ENCODE measurements at regions not wholly inside any gene's neighbourhood (a gene's known extent, or its start where the extent isn't known, plus 50 kb on each side); places are given as distances from the start of the nearest gene placed in this dataset.

DNA sequence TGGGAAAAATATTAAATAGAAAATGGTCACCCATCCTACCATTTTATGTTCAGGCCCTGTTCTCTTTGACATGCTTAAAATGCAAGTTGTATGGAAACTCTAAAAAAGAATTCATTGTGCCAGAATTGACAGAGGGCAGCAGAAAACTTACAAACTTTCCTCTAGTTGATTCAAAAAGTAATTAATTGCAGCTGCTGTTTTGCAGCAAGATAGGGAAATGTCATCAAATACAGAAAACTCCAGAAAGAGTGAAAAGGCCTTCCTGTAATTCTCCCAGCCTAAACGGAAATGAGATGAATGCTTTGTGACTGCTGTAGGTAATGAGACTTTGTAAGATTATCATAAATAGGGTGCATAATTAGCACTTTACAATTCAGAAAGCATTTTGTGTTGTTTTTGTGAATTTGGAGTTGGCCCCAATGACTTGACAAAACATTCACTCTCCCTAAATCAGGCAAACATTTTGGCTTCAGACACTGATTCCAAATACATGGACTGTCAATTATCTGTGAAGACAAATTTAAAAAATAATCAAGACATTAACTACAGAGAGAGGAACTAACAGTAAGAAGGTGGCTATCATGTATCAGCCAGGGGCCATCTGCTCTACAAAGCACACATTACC, 861.8 kb downstream of the SQOR start:
- TF ChIP-seq POLR2A (IDR thresholded peaks at IDR 0.05; ENCODE audit: borderline replicate concordance, extremely low read depth, insufficient read depth, insufficient read length): no peak
- TF ChIP-seq, protein P1, sequence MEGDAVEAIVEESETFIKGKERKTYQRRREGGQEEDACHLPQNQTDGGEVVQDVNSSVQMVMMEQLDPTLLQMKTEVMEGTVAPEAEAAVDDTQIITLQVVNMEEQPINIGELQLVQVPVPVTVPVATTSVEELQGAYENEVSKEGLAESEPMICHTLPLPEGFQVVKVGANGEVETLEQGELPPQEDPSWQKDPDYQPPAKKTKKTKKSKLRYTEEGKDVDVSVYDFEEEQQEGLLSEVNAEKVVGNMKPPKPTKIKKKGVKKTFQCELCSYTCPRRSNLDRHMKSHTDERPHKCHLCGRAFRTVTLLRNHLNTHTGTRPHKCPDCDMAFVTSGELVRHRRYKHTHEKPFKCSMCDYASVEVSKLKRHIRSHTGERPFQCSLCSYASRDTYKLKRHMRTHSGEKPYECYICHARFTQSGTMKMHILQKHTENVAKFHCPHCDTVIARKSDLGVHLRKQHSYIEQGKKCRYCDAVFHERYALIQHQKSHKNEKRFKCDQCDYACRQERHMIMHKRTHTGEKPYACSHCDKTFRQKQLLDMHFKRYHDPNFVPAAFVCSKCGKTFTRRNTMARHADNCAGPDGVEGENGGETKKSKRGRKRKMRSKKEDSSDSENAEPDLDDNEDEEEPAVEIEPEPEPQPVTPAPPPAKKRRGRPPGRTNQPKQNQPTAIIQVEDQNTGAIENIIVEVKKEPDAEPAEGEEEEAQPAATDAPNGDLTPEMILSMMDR (IDR thresholded peaks at IDR 0.05 in 2 of 3, conservative IDR thresholded peaks at IDR 0.05 in 1 of 3; ENCODE audit: borderline replicate concordance in 1 of 3, insufficient read depth in 1 of 3, low read depth in 2 of 3, low read length in 2 of 3): no peak
- TF ChIP-seq POLR2AphosphoS5 (IDR thresholded peaks at IDR 0.05; ENCODE audit: low read depth, low read length): no peak
- no peak for TF ChIP-seq EZH2 (IDR thresholded peaks at IDR 0.05)
- TF ChIP-seq CBX3 (IDR thresholded peaks at IDR 0.05; ENCODE audit: low read depth): no peak

Data from HCT116 (cell line).